ENCODE measurements at regions not wholly inside any gene's neighbourhood (a gene's known extent, or its start where the extent isn't known, plus 50 kb on each side); places are given as distances from the start of the nearest gene placed in this dataset.

DNA sequence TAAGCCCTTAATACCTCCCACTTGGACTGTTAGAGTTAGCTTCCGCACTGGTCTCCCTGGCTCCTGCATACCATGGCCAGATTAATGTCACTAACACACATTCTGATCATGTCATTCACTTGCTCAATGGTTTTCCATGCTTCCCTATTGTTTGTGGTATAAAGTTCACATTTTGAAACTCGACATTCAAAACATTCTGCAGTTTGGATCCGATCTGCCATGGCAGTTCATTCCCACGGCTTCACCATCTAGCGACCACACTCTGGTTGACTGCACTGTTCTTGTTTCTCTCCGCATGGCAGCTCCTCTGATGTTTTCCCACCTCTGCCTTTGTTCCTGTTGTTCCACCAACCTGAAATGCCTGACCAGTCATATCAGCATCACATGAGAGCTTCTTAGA, 87.4 kb upstream of the WAC start:
- in situ Hi-C loops (cut with MboI) (no loop called here), intact Hi-C loops (cut with micrococcal nuclease; ENCODE audit: unreplicated experiment) (no loop called here)
- ChIA-PET POLR2A (no interaction called here), CTCF (no interaction called here), SMC1A (ENCODE audit: uncharacterized antibody, unreplicated experiment) (no interaction called here), RAD21 (ENCODE audit: unreplicated experiment) (no interaction called here)
- Histone ChIP-seq H2AFZ (ENCODE audit: control insufficient read depth, low read depth, low read length) (no peak overlapping the region), H3K4me2 (ENCODE audit: control insufficient read depth, insufficient read depth) (no peak overlapping the region), H3K27ac (ENCODE audit: control insufficient read depth, insufficient read depth) (no peak overlapping the region), H3K79me2 (ENCODE audit: control insufficient read depth, insufficient read depth, low read length) (no peaks in the 10 kb centered on the region), H4K20me1 (ENCODE audit: control insufficient read depth, insufficient read depth) (no peaks in the 10 kb centered on the region), H3K4me3 (no peak overlapping the region), H3K27me3 (replicated peaks in 1 of 2; ENCODE audit: control insufficient read depth in 2 of 2, insufficient read depth in 2 of 2, low read length in 1 of 2) (no peaks in the 10 kb centered on the region), H3K9ac (ENCODE audit: control insufficient read depth, insufficient read depth, low read length) (no peak overlapping the region), H3K36me3 (ENCODE audit: control insufficient read depth in 2 of 2, insufficient read depth in 2 of 2, low read length in 1 of 2) (no peaks in the 10 kb centered on the region), H3K4me1 (ENCODE audit: control insufficient read depth, insufficient read depth, low read length) (no peaks in the 10 kb centered on the region), H3K9me3 (replicated peaks; ENCODE audit: control insufficient read depth, insufficient read depth, low read length) (no peaks in the 10 kb centered on the region)
- FAIRE-seq (no peak), DNase-seq (ENCODE audit: low read depth, low spot score) (no peak), ATAC-seq (no peak)
- TF ChIP-seq DPF2 (IDR thresholded peaks at IDR 0.05) (no peak), CREB1 (IDR thresholded peaks at IDR 0.05; ENCODE audit: low read depth) (no peak), YBX1 (IDR thresholded peaks at IDR 0.05) (no peak), MYB (IDR thresholded peaks at IDR 0.05; ENCODE audit: borderline replicate concordance, low read depth, low read length) (no peak), CEBPB (IDR thresholded peaks at IDR 0.05; ENCODE audit: borderline replicate concordance in 1 of 2, low read depth in 2 of 2, low read length in 2 of 2) (no peak), IRF4 (IDR thresholded peaks at IDR 0.05; ENCODE audit: low read depth, low read length) (no peak), HDAC6 (IDR thresholded peaks at IDR 0.05; ENCODE audit: unreplicated experiment) (no peak), WRNIP1 (IDR thresholded peaks at IDR 0.05; ENCODE audit: borderline replicate concordance, low read depth, low read length) (no peak), NR2C2 (IDR thresholded peaks at IDR 0.05; ENCODE audit: borderline replicate concordance, control insufficient read depth, insufficient read length, low read depth) (no peak), MTA2 (IDR thresholded peaks at IDR 0.05; ENCODE audit: low read depth) (no peak), NFXL1 (IDR thresholded peaks at IDR 0.05; ENCODE audit: borderline replicate concordance) (no peak), MEF2B (IDR thresholded peaks at IDR 0.05; ENCODE audit: partially characterized antibody, poor library complexity, severe bottlenecking) (no peak), CBX5 (IDR thresholded peaks at IDR 0.05; ENCODE audit: low read depth) (no peak)
- TF ChIP-seq, protein P1, sequence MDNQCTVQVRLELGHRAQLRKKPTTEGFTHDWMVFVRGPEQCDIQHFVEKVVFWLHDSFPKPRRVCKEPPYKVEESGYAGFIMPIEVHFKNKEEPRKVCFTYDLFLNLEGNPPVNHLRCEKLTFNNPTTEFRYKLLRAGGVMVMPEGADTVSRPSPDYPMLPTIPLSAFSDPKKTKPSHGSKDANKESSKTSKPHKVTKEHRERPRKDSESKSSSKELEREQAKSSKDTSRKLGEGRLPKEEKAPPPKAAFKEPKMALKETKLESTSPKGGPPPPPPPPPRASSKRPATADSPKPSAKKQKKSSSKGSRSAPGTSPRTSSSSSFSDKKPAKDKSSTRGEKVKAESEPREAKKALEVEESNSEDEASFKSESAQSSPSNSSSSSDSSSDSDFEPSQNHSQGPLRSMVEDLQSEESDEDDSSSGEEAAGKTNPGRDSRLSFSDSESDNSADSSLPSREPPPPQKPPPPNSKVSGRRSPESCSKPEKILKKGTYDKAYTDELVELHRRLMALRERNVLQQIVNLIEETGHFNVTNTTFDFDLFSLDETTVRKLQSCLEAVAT (IDR thresholded peaks at IDR 0.05): no peak
- BruUV-seq (replicated peaks): no TSS peak
- 64% methylated on average over 6 of the region's 6 CpGs for WGBS (ENCODE audit: insufficient coverage, insufficient replicate concordance, low lambda C conversion rate, missing lambda C conversion rate)

Data from GM12878 (cell line).